C1 segment of cervical spinal cord (tissue), 14 donors: ENCODE measurements at regions not wholly inside any gene's neighbourhood (a gene's known extent, or its start where the extent isn't known, plus 50 kb on each side); places are given as distances from the start of the nearest gene placed in this dataset.

Experiments
- DNase-seq, 14 donors: peaks; one replicate each; lab custom pipeline; 2025; lab: John Stamatoyannopoulos, UW

GRCh38 chr2:6452702-6453481 lies 412.8 kb downstream of the CMPK2 start:
- no peak for DNase-seq

DNA sequence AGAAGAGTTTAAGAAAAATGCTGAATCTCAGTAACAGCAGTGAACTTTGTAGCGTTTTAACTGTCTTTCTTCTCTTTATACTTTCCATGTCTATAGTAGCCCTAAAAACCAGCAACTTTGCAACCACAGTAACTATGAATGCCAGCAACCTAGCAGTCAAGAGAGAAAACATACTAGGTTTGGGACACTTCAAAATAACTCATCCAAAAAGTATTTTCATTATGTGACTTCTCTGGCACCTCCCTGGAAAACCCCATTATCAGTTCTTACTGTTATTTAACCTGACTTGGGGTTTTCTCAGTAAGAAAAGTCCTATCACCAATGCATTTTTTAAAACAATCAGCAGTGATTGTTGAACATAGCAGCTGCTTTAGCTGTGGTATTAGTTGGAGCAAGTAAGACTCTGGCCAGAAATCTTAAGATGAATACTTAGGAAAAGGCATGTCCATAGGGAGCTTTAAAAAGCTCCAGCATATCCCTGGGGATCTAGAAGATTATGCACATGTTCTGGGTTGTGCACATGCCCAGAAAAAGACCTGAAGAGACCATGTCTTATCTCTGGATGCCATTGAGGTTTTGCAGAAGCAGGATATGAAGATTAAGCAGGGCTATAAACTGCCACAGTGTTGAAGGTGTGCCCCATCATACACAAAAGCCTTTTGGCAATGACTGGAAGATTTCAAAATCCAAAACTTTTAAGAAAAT lies 411.3 kb downstream of the CMPK2 start:
- no peak for DNase-seq

GRCh38 chr2:6459138-6459537 lies 406.6 kb downstream of the CMPK2 start:
- DNase-seq, result no peak

- no peak for DNase-seq
These were observed 395.2 kb downstream of the CMPK2 start for GRCh38 chr2:6470518-6470917.

GRCh38 chr2:6471419-6471818 lies 394.3 kb downstream of the CMPK2 start:
- DNase-seq, result no peak

GRCh38 chr2:6474161-6475140 lies 391.3 kb downstream of the CMPK2 start:
- no peak for DNase-seq

GRCh38 chr2:6475155-6475940 lies 390.4 kb downstream of the CMPK2 start:
- no peak for DNase-seq

GRCh38 chr2:6480514-6480913 lies 385.2 kb downstream of the CMPK2 start:
- no peak for DNase-seq

DNA sequence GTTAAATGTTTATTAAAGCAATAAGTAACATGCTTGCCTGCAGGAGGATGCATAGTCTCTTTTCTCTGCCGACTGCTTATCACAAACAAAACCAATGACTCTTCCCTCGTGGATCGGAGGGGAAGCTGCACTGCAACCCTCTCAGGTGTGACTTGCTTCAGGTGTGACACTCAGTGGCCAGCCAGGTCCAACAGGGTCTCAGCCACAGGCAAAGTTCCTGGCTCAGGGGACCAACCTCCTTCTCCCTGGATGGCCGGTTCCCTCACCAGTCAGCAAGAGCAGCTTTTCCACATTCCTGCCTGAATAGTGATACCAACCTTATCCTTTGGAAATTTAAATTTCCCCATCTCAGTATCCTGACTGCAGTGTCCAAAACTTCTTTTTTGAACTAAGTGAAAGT lies 383.5 kb downstream of the CMPK2 start:
- DNase-seq, result no peak

GRCh38 chr2:6487765-6488164 lies 377.9 kb downstream of the CMPK2 start:
- no peak for DNase-seq

- no peak for DNase-seq
These were observed 373.1 kb downstream of the CMPK2 start for GRCh38 chr2:6492573-6492972.

- DNase-seq, result no peak
These were observed 372.4 kb downstream of the CMPK2 start for GRCh38 chr2:6493266-6493665.

DNA sequence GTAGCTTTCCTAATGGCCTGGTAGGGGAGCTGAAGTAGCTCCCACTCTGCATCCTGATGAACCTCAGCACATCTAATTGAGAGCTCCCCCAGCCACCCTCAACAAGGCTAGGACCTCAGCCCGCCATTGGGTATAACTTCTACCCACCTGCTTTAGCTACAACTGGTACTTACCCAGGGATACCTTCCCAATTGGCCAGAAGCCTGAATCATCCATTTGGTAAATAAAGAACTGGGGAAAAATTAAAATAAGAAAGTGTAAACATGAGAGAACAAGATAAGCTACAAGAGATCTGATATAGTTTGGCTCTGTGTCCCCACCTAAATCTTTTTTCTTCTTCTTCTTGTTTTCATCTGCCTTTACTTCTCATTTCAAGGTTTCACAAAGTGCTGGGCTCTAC lies 372.0 kb downstream of the CMPK2 start:
- no peak for DNase-seq

GRCh38 chr2:6495466-6495865 lies 370.2 kb downstream of the CMPK2 start:
- DNase-seq, result no peak

DNA sequence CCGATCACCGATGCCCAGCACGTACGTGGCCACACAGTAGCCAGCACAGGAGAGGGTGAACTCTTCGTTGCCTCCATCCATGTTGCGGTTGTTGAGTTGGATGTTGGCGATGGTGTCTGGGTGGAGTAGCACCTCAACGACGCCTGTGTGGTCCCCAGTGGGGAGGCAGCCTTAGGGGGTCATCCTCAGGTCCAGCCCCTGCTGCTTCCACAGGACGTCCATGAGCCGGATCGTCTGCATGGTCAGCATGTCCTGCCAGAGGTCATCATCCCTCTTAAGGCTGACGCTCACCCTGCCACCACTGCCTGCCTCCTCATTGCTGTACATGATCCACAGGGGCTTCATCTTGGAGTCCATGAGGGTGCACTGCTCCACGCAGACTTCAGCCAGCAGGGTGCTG lies 369.3 kb downstream of the CMPK2 start:
- DNase-seq, result no peak

GRCh38 chr2:6497048-6497447 lies 368.7 kb downstream of the CMPK2 start:
- DNase-seq, result no peak

DNA sequence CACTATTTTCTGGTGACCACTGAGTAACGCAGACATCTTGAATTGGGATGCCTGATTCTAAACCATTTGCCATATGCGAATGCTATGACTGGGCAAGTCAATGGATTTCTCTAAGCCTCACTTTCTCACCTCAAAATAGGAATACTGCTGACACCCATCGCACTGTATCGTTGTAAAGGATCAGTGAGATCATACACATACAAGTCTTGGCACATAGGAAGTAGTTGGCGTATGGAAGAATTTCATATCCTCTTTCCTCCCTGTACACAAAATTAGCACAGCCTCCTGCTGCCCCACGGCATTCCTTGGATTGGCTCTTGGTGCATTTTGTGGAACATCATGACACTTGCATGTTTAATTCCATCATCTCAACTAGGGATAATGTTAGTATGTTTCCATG lies 366.9 kb downstream of the CMPK2 start:
- DNase-seq, result no peak

DNA sequence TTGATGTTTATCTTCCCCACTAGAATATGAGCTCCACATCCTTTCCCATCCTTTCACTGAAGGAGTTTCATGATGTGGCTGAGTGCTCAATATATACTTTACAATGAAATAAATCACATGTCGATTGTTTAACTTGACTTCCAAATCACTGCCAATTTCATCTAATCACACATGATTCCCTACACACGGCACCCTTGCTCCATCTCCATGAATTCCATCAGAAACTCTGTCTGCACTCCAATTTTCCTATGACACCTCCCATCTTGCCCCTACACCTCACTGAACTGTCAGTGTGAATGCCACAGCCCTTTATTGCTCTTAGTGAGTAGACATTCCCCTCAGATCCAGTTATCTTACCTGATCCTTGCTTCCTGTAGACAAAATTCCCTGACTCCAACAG lies 366.0 kb downstream of the CMPK2 start:
- DNase-seq, result no peak

DNA sequence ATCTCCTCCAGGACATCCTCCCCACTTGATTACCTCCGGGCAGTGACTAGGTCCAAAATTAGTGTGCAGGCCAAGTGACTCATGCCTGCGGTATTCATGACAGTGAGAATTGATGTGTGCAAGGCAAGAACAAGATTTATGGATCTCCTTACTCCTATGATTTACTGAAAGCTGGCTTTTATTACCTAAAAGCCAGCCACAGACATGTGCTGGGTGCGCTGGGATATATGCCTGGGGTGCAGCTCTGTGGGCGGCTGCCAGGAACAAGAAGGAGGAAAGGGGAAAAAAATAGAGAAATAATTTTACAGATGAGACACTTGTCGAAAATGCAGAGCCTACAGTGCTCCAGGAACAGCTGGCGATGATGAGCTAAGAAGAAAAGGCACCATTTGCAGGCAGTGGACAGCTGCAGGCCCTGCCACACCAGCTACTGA lies 359.3 kb downstream of the CMPK2 start:
- no peak for DNase-seq

- DNase-seq, result no peak
These were observed 358.8 kb downstream of the CMPK2 start for GRCh38 chr2:6506859-6507258.

GRCh38 chr2:6510532-6510931 lies 355.2 kb downstream of the CMPK2 start:
- DNase-seq, result no peak
